Panc1 (cell line): ENCODE measurements at regions not wholly inside any gene's neighbourhood (a gene's known extent, or its start where the extent isn't known, plus 50 kb on each side); places are given as distances from the start of the nearest gene placed in this dataset.

Experiments
- ATAC-seq: fragments of 200-7000 bp; cut with Tn5 transposase; 2 replicates; pipeline ENCODE4 v1.9.1; 2020; ENCODE audit warnings: mild to moderate bottlenecking, moderate library complexity
- BruUV-seq: library from RNA; stranded (reverse); fragments of 400-500 nt; replicated peaks from 2 replicates; lab custom pipeline; 2021; lab: Mats Ljungman, UMichigan
- CTCF ChIA-PET: fragments of 300-600 bp; sonication (Branson Sonifier 250); formaldehyde crosslinking; loops from one replicate; lab custom pipeline; 2022; ENCODE audit warnings: antibody characterized with exemption; lab: Charles Lee
- POLR2A ChIA-PET: fragments of 300-600 bp; sonication (Branson Sonifier 250); formaldehyde crosslinking; loops from one replicate; lab custom pipeline; 2022; ENCODE audit warnings: antibody characterized with exemption; lab: Charles Lee
- DNase-seq: peaks from one replicate; pipeline ENCODE4 v3.0.0-alpha.2; 2010; ENCODE audit warnings: low read depth, low spot score
- H3K27ac ChIP-seq: 2 replicates; pipeline ENCODE4 v1.5.1; 2011; ENCODE audit warnings: mild to moderate bottlenecking, low read length, inconsistent platforms
- H3K27me3 ChIP-seq: fragments of 200-500 bp; sonication (Bioruptor generic); 2 replicates; pipeline ENCODE4 v1.6.0; 2014; ENCODE audit warnings: low read length, inconsistent platforms; ENCODE audit not compliant: control insufficient read depth, insufficient read depth
- H3K36me3 ChIP-seq: fragments of 200-500 bp; sonication (Bioruptor generic); 2 replicates; pipeline ENCODE4 v1.5.1; 2014; ENCODE audit warnings: inconsistent platforms, mild to moderate bottlenecking, low read length, moderate library complexity; ENCODE audit not compliant: control insufficient read depth, insufficient read depth
- H3K4me1 ChIP-seq: 2 replicates; pipeline ENCODE4 v1.5.1; 2011; ENCODE audit warnings: inconsistent platforms, mild to moderate bottlenecking, low read length, moderate library complexity; ENCODE audit not compliant: control insufficient read depth, insufficient read depth
- H3K4me3 ChIP-seq, 2 experiments: 2 replicates each; pipeline ENCODE4 v1.5.1; 2011 to 2012; ENCODE audit warnings: low read depth in 2 of 2, low read length in 2 of 2, mild to moderate bottlenecking in 2 of 2, inconsistent platforms in 1 of 2, moderate library complexity in 1 of 2
- H3K9me3 ChIP-seq: fragments of 200-500 bp; sonication (Bioruptor generic); 2 replicates; pipeline ENCODE4 v1.5.1; 2014; ENCODE audit warnings: low read depth, mild to moderate bottlenecking, inconsistent platforms, low read length, moderate library complexity; ENCODE audit not compliant: control insufficient read depth, insufficient read depth
- CTCF ChIP-seq: fragments of 450-650 bp; IDR thresholded peaks from 2 replicates; pipeline ENCODE4 v1.5.1; 2017; ENCODE audit warnings: mild to moderate bottlenecking
- POLR2AphosphoS5 ChIP-seq: IDR thresholded peaks from 2 replicates; pipeline ENCODE4 v1.6.1; 2012; ENCODE audit warnings: mild to moderate bottlenecking, low read depth, low read length, moderate library complexity
- REST ChIP-seq, 2 experiments: IDR thresholded peaks; 2 replicates each; pipeline ENCODE4 v1.6.1; 2011 to 2012; ENCODE audit warnings: low read depth in 2 of 2, control low read depth in 1 of 2, low read length in 1 of 2, mild to moderate bottlenecking in 1 of 2, moderate library complexity in 1 of 2; ENCODE audit not compliant: insufficient read depth in 1 of 2
- SIN3A ChIP-seq: IDR thresholded peaks from 2 replicates; pipeline ENCODE4 v1.6.1; 2012; ENCODE audit warnings: low read depth, mild to moderate bottlenecking, low read length, moderate library complexity, borderline replicate concordance; ENCODE audit not compliant: insufficient read depth
- TCF7L2 ChIP-seq: IDR thresholded peaks from 2 replicates; pipeline ENCODE4 v1.6.1; 2011; ENCODE audit warnings: mild to moderate bottlenecking, low read depth, low read length, inconsistent platforms
- in situ Hi-C: cut with HindIII; loops from 2 replicates; pipeline ENCODE4 v1.10.0; 2016; ENCODE audit warnings: low sequenced_read_pairs, low pct_unique_long_range_greater_than_20kb
- intact Hi-C: fragments of 100-400 bp; cut with micrococcal nuclease; formaldehyde crosslinking; loops from one replicate; pipeline ENCODE4 v1.10.0; 2022; ENCODE audit not compliant: unreplicated experiment

GRCh38 chr3:144151983-144152382 lies 180.4 kb downstream of the DIPK2A start:
- BruUV-seq, result no TSS peak
- no peak overlapping the region for H3K4me3 ChIP-seq
- ATAC-seq (no peak), DNase-seq (no peak)
- no peaks in the 10 kb centered on the region for H3K4me1 ChIP-seq
- in situ Hi-C loops (no loop called here), intact Hi-C loops (no loop called here)
- CTCF ChIA-PET, result no interaction called here
- H3K9me3 ChIP-seq, result no peaks in the 10 kb centered on the region
- no peak overlapping the region for H3K27ac ChIP-seq
- TF ChIP-seq CTCF (no peak), REST (IDR thresholded peaks at IDR 0.05; ENCODE audit: insufficient read depth in 1 of 2, low read depth in 2 of 2, low read length in 1 of 2) (no peak), TCF7L2 (no peak), POLR2AphosphoS5 (no peak), SIN3A (no peak)
- H3K36me3 ChIP-seq, result no peaks in the 10 kb centered on the region
- no peaks in the 10 kb centered on the region for H3K27me3 ChIP-seq
- POLR2A ChIA-PET, result no interaction called here

- BruUV-seq, result no TSS peak
- TF ChIP-seq POLR2AphosphoS5 (no peak), CTCF (no peak), TCF7L2 (no peak), REST (IDR thresholded peaks at IDR 0.05; ENCODE audit: insufficient read depth in 1 of 2, low read depth in 2 of 2, low read length in 1 of 2) (no peak), SIN3A (no peak)
- Histone ChIP-seq H3K27ac (no peak overlapping the region), H3K4me3 (no peak overlapping the region), H3K36me3 (no peaks in the 10 kb centered on the region), H3K9me3 (no peaks in the 10 kb centered on the region), H3K4me1 (no peaks in the 10 kb centered on the region), H3K27me3 (no peaks in the 10 kb centered on the region)
- DNase-seq (no peak), ATAC-seq (no peak)
- ChIA-PET POLR2A (no interaction called here), CTCF (no interaction called here)
- in situ Hi-C loops, result no loop called here
- intact Hi-C loops, result no loop called here
Observed at GRCh38 chr3:144160627-144161026, 189.0 kb downstream of the DIPK2A start.
